ENCODE measurements at regions not wholly inside any gene's neighbourhood (a gene's known extent, or its start where the extent isn't known, plus 50 kb on each side); places are given as distances from the start of the nearest gene placed in this dataset.

GRCh38 chr2:16006537-16007166, 66.3 kb downstream of the MYCN start:
- DNase-seq = no peak

GRCh38 chr2:16005816-16006536, 65.6 kb downstream of the MYCN start:
- no peak for DNase-seq

- DNase-seq = no peak
Measured at GRCh38 chr2:16005389-16005788, 65.0 kb downstream of the MYCN start.

GRCh38 chr2:16003809-16004208, 63.5 kb downstream of the MYCN start:
- DNase-seq = no peak

GRCh38 chr2:16003152-16003551, 62.8 kb downstream of the MYCN start:
- no peak for DNase-seq

GRCh38 chr2:16002575-16002974, 62.2 kb downstream of the MYCN start:
- DNase-seq = no peak

GRCh38 chr2:16002144-16002543, 61.8 kb downstream of the MYCN start:
- DNase-seq = no peak

- no peak for DNase-seq
Measured at GRCh38 chr2:16000642-16001041, 60.3 kb downstream of the MYCN start.

GRCh38 chr2:15999596-16000469, 59.5 kb downstream of the MYCN start:
- DNase-seq = no peak

- no peak for DNase-seq
Measured at GRCh38 chr2:15997728-15998280, 57.5 kb downstream of the MYCN start.

- no peak for DNase-seq
Measured at GRCh38 chr2:15996536-15997423, 56.4 kb downstream of the MYCN start.

Data from NCI-H187 treated with DMSO at 0.1 percent for 48 hours (cell line).